NCI-H1417 treated with DMSO at 0.1 percent for 48 hours (cell line): ENCODE measurements at regions not wholly inside any gene's neighbourhood (a gene's known extent, or its start where the extent isn't known, plus 50 kb on each side); places are given as distances from the start of the nearest gene placed in this dataset.
"Not testable (repeated sequence)": the region's sequence is repeated elsewhere in the genome, so short reads cannot be mapped to it uniquely, and the experiment has no call there.

Source experiments
- DNase-seq: peaks from one replicate; lab custom pipeline; 2025; lab: John Stamatoyannopoulos, UW

DNA sequence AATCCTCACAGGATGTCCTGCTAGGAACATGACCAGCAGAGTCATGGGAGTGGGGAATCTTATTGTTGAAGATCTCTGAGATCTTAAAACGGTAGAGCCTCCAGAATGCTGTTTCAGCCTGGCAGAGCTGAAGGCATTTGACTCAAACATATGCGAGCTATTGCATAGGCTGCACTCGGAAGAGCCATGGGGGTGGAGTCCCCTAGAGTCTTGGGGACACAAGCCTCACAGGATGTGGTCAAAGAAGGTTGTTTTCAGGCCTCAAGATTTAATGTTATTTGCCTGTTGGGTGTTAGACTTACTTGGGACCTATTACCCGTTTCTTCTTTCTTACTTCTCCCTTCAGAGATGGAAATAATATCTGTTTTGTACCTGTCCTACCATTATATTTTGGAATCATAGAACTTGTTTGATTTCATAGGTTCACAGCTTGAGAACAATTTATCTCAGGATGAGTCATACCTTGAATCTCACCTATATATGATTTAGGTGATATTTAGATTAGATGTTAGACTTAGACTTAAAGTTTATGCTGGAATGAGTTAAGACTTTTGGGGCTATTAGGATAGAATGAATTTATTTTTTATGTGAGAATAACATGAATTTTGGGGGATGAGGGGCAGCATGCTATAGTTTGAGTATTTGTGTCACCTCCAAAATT lies 172.2 kb upstream of the ATP2B1 start:
- no peak for DNase-seq

DNA sequence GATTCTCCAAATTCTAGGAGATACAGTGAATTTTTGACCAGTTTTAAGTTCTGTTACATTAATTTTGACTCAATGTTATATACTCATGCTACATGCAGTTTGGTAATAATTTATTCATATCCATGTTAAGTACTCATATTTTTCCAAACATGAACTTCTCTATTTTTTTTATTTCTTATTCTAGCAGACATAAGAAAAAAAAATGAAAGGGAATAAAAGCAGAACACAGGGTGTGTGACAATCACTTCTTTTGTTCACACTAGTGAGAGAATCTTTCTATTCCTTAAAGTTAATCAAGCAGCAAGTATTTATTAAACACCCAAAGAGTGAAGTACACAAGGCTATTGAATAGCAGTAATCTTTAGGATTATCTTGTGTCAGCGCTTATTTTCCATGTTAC lies 171.1 kb upstream of the ATP2B1 start:
- DNase-seq, result no peak

DNA sequence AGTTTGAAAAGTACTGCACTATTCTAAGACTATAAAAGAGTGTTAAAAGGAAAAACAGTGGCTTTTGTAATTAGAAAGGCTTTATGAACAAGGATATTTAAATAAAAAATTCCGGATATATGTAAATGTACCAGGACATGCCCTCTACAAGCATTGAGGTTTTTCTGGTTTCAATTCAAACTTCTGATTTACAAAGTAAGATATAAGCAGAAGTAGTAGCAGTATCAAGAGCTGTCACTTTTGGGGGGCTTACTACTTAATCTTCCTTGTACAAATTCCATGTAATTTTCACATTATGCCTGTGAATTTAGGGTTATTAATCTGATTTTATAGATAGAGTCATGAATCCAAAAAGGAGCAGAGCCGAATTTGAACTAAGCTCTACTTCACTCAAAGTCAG lies 170.3 kb upstream of the ATP2B1 start:
- DNase-seq, result no peak

DNA sequence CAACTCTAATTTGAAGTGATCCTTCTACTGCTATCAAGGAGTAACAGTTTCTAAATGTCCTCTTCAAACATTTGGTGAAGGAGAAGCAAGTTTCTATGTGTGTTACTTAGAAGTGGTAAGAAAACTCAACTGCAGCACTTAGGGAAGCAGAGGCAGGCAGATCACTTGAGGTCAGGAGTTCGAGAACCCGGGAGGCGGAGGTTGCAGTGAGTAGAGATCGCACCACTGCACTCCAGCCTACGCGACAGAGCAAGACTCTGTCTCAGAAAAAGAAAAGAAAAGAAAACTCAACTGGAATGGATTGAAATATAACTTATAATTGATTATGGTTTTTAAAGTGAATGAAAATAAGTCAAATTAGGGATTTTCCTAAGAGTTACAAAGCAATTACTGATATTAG lies 169.7 kb upstream of the ATP2B1 start:
- no peak for DNase-seq

DNA sequence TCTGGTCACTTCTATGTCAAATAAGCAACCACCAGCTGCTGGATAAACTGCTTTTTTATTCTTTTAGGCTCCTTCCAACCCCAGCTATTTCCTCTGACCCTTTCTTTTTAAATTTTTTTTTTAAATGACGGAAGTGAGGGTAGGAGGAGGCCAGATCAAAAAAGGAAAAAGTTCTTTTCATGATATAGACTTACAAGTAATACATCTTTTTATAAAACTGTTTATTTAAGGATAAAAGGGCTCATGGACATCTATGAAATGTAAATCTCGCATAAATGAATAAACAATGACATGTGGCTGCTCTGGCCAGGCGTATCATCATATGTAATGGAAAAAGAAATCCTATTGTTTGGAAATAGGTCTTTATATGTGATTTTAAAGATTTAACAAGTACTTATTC lies 169.0 kb upstream of the ATP2B1 start:
- no peak for DNase-seq

DNA sequence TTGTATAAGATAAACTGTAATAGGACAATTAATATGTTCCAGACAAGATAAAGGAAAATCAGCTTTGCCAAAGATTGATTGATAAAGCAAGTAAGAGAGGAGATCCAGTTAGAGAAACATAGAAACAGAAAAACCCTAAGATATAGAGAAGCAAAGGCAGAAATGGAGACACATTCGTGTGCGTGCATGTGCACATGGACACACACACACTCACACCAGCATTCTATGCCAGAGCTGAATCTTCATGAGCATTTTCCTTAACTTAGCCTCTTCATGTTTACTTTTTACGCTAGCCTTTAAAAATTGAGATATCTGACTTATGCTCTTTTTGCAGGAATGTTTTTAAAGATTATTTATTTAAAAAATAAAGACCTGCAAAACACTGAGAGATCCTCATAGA lies 168.5 kb upstream of the ATP2B1 start:
- no peak for DNase-seq

DNA sequence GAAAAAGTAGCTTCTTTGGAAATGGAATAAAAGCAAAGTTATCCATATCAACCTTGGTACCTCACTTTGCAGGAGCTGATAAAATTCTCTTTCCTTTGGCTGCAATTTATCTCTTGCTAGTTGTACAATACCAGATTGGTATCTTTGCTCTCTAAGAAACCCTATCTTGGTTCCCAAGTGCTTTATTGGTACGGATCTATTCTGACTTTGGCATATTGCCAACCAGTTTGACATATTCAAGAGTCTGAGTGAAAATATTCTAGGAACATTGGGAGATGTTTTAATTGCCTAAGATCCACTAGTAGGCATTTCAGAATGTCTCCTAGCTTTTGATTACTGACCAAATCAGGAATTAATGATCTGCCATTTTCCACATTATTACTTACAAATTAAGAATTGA lies 167.2 kb upstream of the ATP2B1 start:
- DNase-seq, result no peak

DNA sequence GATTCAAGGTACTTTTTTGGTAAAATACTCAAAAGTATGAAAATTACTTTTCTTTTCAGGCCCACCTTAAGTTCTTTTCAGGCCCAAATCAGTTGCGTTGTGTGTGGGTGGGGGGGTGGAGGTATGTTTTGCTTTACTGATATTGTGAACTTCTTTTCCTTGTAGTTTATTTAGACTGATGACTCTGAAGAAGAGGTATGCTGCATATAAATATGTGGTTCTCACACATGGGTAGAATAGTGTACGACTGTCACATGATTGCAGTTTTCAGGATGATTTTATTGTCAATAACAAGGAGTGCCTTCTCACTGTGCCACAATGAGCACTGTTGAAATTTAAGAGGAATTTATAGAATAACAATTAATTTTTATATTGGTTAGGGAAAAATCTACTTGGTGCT lies 166.6 kb upstream of the ATP2B1 start:
- DNase-seq, result no peak

DNA sequence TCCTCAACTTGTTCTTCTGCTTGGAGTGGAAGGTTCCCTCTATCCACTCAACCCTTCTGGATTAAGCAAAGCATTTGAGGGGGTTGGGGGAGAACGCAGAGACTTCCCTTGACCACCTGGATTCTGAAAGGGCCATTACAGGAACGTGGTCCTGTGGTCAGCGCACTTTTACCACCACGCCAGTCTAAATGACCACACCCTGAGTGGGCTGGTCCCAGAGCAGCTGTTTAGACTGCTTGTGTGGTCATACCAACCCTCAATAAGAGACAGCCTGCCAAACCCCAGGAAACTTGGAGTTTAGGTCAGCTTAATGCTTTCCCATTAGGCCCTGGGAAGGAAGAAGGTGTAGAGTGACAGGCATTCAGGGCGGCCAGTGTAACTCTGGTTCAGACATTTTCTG lies 165.5 kb upstream of the ATP2B1 start:
- DNase-seq, result no peak

DNA sequence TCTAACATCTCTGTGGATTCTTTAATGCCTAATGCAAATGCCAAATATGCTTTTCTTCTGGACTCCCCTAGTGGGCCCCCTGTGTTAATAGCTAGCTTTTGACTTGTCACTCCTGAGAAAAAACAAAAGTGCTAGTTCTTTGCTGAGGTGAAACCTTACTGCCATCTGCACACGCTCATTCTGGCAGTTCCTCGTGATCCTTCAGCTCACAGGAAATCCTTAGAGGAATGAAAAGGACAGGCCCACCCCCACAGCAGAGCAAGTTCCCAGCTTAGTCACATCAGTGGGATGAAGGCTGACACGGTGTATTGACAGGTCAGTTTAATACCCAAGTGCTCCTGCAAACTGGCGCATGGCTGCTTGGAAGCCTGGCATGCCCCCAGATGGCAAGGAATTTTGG lies 165.1 kb upstream of the ATP2B1 start:
- DNase-seq, result no peak

DNA sequence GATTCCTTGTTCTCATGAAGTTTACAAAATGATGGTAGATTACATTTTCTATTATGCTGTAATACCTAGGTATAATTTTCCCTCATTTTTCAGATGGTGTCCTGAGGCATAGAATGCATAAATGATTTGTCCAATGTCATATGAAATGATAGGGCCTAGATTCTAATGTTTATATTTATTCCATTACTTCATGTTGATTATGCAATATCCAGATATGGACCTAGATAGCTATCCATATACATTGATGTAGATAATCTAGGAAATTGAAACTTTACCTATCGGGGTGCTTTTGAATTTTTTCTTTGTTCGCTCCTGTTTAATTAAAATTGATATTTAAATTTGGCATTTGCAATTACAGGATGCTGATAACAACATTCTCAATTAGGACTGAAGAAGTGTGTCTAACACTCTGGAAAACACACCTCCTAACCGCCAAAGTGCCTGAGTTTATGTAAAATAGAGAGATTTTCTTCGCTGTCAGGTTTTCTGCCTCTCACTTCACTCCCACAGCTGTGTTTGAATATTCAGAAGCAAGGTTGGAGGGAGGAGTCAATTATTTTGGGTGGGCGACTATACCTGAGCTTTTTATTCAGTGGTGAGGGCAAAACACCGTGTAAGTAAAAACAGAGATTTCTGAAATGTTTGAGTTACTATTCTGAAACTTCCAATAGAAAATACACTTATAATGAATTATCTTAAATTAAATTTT lies 164.4 kb upstream of the ATP2B1 start:
- no peak for DNase-seq

DNA sequence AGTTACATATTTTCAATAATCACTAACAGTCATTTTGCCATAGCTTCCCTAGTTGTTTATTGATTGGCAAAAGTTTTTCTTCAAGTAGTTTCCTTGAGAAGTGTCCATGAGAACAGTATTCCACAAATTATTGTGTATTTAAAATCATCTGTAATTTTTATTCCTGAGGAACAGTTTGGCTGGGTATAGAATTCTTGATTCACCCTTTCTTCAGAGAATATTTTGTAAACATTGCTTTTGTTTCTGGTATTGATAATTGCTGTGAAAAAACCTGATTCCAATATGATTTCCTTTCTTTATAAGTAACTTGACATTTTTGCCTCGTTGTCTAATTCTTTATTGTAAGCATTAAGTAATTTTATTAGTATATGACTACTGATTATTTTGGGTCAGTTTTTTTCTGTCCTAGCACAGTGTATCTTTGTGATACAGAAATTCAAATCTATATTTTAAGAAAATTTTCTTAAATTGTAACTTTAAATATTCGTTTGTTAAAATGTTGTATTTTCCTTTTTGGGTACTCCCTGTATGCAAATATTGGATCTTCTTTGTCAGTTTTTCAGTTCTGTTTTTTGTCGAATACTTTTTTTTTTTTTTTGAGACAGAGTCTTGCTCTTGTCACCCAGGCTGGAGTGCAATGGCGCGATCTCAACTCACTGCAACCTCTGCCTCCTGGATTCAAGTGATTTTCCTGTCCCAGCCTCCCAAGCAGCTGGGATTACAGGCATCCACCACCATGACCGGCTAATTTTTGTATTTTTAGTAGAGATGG lies 162.0 kb upstream of the ATP2B1 start:
- DNase-seq, result no peak

DNA sequence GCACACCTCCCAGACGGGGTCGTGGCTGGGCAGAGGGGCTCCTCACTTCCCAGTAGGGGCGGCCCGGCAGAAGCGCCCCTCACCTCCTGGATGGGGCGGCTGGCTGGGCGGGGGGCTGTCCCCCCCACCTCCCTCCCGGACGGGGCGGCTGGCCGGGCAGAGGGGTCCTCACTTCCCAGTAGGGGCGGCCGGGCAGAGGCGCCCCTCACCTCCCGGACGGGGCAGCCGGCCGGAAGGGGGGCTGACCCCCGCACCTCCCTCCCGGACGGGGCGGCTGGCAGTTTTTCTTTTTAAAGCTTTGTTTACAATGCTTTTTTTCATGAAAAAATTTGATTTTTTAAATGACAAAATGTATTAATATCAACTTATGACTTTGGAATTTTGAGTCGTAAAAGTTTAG lies 159.0 kb upstream of the ATP2B1 start:
- DNase-seq, result not testable (repeated sequence)

DNA sequence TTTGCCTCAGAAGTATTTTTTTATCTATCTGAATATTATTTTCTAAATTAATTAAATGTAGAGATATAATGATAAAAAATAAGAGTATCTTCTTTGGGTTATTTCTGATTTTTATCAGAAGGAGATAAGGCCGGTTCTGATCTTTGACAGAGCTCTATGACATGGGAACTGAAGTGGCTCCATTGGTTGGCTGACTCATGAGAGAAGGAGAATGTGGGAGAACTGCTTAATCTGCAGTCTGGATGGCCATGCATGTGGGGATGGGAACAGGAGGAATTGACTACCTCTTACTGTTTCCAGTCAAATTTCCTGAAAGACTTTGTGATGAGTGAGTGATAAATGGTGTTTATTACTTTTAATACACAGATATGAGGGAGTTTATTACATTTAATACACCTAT lies 155.8 kb upstream of the ATP2B1 start:
- DNase-seq, result no peak

DNA sequence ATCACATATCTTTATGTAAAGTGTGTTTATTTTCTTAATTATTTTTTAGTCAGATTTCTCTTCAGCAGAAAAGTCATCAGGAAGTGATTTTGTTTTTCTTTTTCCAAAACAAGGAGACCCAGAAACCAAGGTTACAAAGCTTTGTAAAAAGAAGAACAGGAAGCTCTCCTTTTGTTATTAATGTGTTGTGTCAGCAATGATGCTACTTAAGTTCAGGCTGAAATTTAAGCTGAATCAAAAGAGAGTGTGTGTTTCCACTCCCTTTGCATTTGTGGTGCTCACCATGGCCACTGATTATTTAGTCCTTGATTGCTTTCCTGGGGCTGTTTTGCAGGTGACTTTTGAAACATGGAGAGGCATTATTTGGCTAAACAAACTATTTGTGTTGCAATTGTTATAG lies 155.3 kb upstream of the ATP2B1 start:
- peak; percentile 11 for DNase-seq

DNA sequence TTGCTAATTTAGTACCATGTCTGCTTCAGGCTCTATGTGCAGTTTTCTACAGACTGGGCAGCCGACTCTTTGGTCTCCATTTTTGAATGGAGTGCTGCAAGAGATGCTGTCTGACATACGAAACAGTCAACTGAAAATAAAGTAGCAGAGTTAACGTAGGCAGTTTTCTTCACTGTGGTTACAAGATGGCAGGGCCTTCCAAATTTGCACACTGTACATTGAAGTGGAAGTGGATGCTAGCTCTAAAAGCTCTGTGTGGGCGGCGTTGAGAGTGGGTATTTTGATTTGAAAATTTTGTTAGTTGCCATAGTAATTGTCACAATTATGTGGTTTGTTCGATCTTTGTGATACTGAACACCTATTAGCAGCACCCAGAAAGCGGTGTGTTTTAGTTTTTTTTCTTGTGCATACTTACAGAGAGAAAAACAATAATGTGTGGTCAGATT lies 154.9 kb upstream of the ATP2B1 start:
- DNase-seq, result no peak

DNA sequence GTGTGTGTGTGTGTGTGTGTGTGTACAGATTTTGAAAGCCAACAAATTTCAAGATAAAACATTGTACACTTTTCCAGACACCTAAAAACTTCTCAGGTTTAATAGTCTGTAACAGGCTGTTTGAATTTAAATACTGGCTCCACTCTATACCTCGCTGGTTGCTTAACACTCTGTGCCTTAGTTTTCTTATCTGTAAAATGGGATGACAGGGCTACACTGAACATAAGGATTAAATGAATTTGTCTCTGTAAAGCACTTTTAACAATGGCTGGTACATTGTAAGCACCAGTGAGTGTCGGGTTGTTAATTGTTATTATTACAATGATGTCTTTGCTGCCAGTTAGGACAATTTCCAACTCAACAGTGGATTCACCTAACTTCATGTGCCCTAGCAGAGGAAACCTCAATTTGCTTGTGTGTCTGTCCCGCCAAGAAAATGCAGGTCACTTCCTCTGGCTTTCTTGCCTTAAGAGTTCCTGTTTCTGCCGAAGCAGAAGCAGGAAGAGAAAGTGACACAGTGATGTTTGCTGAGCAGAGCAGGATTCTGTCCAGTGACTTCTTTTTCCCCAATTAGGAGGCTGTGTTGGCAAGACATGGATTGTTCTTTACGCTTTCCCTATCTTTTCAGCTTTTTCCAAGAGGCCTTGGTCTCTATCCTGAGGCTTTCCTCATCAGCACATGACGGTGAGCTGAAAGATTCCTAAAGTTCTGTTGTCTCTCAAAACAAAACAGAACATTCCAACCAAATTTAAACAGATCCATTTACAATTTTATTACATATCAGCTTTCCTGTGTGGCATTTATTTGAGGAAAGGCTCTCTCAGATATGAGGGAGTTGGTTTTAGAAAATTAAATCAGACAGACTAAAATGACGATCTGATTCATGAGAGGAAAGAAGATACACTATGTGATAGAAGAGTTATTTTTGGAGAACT lies 154.1 kb upstream of the ATP2B1 start:
- no peak for DNase-seq

DNA sequence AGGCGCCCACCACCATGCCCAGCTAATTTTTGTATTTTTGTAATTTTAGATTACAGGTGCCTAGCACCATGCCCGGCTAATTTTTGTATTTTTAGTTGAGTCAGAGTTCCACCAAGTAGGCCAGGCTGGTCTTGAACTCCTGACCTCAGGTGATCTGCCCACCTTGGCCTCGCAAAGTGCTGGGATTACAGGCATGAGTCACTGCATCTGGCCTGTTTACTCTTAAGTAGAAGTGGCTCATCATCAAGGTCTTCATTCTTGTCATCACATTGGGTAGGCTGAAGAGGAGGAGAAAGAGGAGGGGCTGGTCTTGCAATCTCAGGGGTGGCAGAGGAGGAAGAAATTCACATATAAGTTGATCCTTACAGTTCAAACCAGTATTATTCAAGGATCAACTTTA lies 152.4 kb upstream of the ATP2B1 start:
- DNase-seq, result no peak

DNA sequence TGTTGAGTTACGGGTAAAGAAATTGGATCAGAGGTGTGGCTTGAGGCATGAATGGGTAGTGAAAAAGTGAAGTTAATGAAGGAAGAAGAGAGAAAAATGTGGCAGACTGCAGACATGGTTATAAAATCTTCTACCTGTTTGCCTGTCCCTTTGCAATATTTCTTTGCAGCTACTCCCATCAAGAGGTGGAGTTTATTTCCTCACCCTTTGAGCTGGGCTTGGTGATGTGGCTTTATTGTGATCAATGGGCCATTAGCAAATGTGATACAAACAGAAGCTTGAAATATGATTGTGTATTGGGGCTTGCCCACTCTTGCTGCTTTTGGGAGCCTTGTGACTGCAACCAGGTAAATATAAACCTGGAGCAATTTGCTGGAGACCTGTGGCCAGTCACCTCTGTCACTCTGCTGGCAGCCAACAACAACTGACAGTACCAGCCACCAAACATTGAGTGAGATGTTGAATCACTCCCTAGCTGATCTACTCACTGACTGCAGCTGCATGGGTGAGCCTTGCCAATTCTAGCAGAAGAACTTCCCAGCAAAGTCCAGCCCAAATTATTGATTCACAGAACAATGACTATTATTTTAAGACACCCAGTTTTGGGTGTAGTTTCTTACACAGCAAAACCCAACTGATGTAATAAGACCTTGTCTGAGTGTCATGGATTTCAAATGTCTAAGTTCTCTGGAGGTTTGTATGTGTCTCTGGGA lies 151.0 kb upstream of the ATP2B1 start:
- DNase-seq, result no peak

DNA sequence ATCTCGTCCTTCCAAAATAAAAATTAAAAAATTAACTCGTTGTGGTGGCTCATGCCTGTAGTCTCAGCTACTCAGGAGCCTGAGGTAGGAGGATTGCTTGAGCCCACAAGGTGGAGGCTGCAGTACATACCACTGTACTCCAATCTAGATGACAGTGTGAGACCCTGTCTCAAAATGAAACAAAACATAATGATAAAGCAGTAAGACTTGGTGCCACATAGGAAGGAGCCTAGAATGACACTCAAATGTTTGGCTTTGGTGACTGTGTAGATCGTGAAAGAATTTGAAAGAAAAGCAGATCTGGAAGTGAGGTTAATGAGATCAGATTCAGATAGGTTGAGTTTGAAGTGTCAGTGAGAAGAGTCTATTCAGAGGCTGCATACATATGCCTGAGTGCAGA lies 150.1 kb upstream of the ATP2B1 start:
- DNase-seq, result no peak

DNA sequence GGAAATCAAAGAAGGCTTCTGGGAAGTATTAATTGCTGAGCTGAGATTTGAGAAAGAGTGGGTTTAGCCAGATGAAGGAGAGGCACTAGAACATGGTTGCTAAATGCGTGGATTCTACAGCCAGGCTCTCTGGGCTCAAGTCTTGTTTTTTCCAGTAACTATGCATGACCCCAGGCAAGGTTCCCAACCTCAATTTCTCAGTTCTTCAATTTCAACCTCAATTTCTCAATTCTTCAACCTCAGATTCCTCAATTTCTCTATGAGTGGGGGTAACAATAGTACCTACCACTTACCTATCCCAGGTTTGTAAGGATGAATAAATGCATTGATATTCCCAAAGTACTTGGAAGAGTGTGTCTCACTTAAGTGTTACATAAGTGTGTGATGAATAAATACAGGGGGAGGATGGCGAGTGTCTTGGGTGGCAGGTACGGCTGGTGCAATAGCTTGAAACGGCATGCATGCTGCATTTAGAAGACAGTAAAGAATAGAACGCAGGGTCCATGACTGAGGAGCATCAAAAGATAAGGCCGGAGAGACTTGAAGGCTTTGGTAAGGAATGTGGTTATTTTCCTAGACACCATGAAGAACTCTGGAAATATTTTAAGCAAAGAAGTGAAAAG lies 149.1 kb upstream of the ATP2B1 start:
- no peak for DNase-seq
